ENCODE measurements at regions not wholly inside any gene's neighbourhood (a gene's known extent, or its start where the extent isn't known, plus 50 kb on each side); places are given as distances from the start of the nearest gene placed in this dataset.

DNA sequence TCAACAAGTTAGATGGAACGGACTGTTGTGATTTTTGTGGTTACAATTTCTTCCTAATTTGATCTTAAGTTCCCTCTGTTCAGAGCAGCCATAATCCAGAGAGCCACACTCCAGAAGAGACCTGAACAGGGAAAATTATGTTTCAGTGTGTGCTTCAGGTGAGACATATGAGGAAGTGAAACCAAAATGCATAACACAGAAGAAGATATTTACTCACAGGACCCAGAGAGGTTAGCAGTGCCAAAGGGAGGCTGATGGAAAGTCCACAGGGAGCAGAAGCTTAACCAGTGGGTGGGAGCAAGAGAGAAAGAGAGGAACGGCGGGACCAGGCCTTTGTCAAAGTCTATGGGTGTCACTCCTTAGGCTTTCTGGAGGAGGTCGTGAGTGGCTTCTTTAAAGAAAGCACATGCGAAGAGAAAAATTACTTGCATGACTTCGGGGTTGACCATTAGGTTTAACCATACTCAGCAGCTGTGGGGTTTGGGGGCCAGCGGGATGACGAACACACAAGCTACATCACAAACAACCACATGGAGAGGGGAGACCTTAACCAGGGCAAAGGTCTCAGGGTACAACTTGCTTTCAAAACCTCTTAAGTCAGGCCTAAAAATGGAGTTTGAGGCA is 141.4 kb downstream of the MED10 start:
- Histone ChIP-seq H3K9me3 (ENCODE audit: control insufficient read depth, insufficient read depth, low read length) (no peaks in the 10 kb centered on the region), H3K4me1 (ENCODE audit: control insufficient read depth, insufficient read depth, low read length) (no peaks in the 10 kb centered on the region), H3K27ac (ENCODE audit: low read length) (no peak overlapping the region), H3K4me3 (ENCODE audit: low read length) (no peak overlapping the region), H3K27me3 (ENCODE audit: control insufficient read depth, insufficient read depth, low read length) (no peaks in the 10 kb centered on the region), H3K36me3 (ENCODE audit: control insufficient read depth, insufficient read depth, low read length) (no peaks in the 10 kb centered on the region)
- H3K36me3 Mint-ChIP-seq: no peaks in the 10 kb centered on the region
- TF ChIP-seq, protein P1, sequence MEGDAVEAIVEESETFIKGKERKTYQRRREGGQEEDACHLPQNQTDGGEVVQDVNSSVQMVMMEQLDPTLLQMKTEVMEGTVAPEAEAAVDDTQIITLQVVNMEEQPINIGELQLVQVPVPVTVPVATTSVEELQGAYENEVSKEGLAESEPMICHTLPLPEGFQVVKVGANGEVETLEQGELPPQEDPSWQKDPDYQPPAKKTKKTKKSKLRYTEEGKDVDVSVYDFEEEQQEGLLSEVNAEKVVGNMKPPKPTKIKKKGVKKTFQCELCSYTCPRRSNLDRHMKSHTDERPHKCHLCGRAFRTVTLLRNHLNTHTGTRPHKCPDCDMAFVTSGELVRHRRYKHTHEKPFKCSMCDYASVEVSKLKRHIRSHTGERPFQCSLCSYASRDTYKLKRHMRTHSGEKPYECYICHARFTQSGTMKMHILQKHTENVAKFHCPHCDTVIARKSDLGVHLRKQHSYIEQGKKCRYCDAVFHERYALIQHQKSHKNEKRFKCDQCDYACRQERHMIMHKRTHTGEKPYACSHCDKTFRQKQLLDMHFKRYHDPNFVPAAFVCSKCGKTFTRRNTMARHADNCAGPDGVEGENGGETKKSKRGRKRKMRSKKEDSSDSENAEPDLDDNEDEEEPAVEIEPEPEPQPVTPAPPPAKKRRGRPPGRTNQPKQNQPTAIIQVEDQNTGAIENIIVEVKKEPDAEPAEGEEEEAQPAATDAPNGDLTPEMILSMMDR (IDR thresholded peaks at IDR 0.05): no peak
- ATAC-seq: no peak
- H3K27me3 Mint-ChIP-seq (ENCODE audit: low read depth in 2 of 2): peaks cover 0 to 3% of the 10 kb centered on the region in 2 donors
- intact Hi-C loops (cut with micrococcal nuclease): no loop called here
- no peak overlapping the region for H3K4me3 Mint-ChIP-seq
- no peak overlapping the region for H3K27ac Mint-ChIP-seq
- DNase-seq: no peak
- no peaks in the 10 kb centered on the region for H3K4me1 Mint-ChIP-seq
- 81% methylated on average over 7 of the region's 8 CpGs for WGBS (ENCODE audit: insufficient coverage)
- H3K9me3 Mint-ChIP-seq: peaks cover 0 to 5% of the 10 kb centered on the region in 2 donors

DNA sequence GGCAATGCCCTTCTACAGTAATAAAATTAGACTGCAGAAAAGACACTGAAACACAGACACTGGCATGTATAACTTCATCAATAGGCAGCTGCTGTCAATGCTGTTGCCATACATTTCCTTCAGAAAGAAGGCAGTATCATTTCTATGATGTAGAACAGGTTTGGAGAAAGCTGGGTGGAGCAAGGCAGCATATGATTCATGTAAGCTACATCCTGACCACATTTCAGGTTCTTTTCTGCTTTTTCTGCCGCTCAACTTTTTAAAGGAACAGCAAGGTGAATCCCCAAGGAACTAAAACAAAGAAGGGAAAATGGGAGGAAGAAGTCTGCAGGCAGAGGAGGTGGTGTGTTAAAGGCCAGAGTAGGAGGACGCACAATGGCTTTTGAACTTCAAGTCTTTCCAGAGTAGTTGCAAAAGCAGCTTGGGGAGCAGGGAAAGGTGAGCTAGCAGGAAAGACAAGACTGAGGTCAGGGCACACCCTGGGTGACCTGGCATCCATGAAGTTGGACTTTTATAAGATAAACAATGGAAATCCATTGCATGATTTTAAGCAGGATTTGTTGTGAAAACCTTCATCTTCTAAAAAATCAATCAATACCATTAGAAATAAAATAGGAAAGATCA is 142.1 kb downstream of the MED10 start:
- Mint-ChIP-seq H3K4me1 (no peaks in the 10 kb centered on the region), H3K36me3 (no peaks in the 10 kb centered on the region), H3K27me3 (ENCODE audit: low read depth in 2 of 2) (peaks cover 0 to 3% of the 10 kb centered on the region in 2 donors), H3K4me3 (no peak overlapping the region), H3K27ac (no peak overlapping the region), H3K9me3 (peaks cover 0 to 5% of the 10 kb centered on the region in 2 donors)
- no peaks in the 10 kb centered on the region for H3K9me3 ChIP-seq (ENCODE audit: control insufficient read depth, insufficient read depth, low read length)
- intact Hi-C loops (cut with micrococcal nuclease): no loop called here
- TF ChIP-seq, protein P1 (IDR thresholded peaks at IDR 0.05): no peak
- no peak for ATAC-seq
- no peaks in the 10 kb centered on the region for H3K27me3 ChIP-seq (ENCODE audit: control insufficient read depth, insufficient read depth, low read length)
- no peak for DNase-seq
- H3K4me3 ChIP-seq (ENCODE audit: low read length): no peak overlapping the region
- H3K4me1 ChIP-seq (ENCODE audit: control insufficient read depth, insufficient read depth, low read length): no peaks in the 10 kb centered on the region
- 81% methylated on average over 2 of the region's 2 CpGs for WGBS (ENCODE audit: insufficient coverage)
- H3K27ac ChIP-seq (ENCODE audit: low read length): no peak overlapping the region
- no peaks in the 10 kb centered on the region for H3K36me3 ChIP-seq (ENCODE audit: control insufficient read depth, insufficient read depth, low read length)

DNA sequence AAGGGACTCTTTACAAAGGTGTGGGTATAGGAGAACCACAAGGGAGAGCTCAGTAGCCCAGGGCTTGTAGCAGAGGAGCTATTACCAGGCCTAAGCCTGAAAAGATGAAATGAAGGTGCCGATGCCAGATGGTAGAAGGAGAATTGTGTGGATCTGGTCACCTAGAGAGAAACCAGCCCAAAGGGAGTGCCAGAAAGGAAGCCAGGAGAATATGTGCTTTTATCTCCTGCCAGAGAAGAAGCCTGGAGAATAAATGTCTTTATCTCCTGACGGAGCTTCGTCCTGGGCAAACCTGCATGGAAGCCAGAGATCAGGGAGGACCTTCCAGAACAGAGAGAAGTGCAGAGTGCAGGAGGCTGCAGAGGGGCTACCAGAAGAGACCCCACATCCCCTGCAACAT is 142.6 kb downstream of the MED10 start:
- Histone ChIP-seq H3K4me1 (ENCODE audit: control insufficient read depth, insufficient read depth, low read length) (no peaks in the 10 kb centered on the region), H3K4me3 (ENCODE audit: low read length) (no peak overlapping the region), H3K9me3 (ENCODE audit: control insufficient read depth, insufficient read depth, low read length) (no peaks in the 10 kb centered on the region), H3K27me3 (ENCODE audit: control insufficient read depth, insufficient read depth, low read length) (no peaks in the 10 kb centered on the region), H3K36me3 (ENCODE audit: control insufficient read depth, insufficient read depth, low read length) (no peaks in the 10 kb centered on the region), H3K27ac (ENCODE audit: low read length) (no peak overlapping the region)
- intact Hi-C loops (cut with micrococcal nuclease): no loop called here
- H3K4me1 Mint-ChIP-seq: no peaks in the 10 kb centered on the region
- no peaks in the 10 kb centered on the region for H3K36me3 Mint-ChIP-seq
- TF ChIP-seq, protein P1 (IDR thresholded peaks at IDR 0.05): no peak
- DNase-seq (no peak), ATAC-seq (no peak)
- H3K27me3 Mint-ChIP-seq (ENCODE audit: low read depth in 2 of 2): peaks cover 0 to 3% of the 10 kb centered on the region in 2 donors
- no peak overlapping the region for H3K27ac Mint-ChIP-seq
- 92% methylated on average over 3 of the region's 3 CpGs for WGBS (ENCODE audit: insufficient coverage)
- no peak overlapping the region for H3K4me3 Mint-ChIP-seq
- peaks cover 0 to 2% of the 10 kb centered on the region in 2 donors for H3K9me3 Mint-ChIP-seq
